RWPE2 (cell line): ENCODE measurements at regions not wholly inside any gene's neighbourhood (a gene's known extent, or its start where the extent isn't known, plus 50 kb on each side); places are given as distances from the start of the nearest gene placed in this dataset.

Experiments
- ATAC-seq: fragments of 200-7000 bp; cut with Tn5 transposase; 3 replicates; pipeline ENCODE4 v1.9.1; 2021; ENCODE audit warnings: low read depth
- DNase-seq: peaks from one replicate; pipeline ENCODE4 v3.0.0-alpha.2; 2020; ENCODE audit warnings: low spot score
- H3K27ac ChIP-seq: fragments of 450-650 bp; 2 replicates; pipeline ENCODE4 v1.5.1; 2017; ENCODE audit warnings: mild to moderate bottlenecking; ENCODE audit not compliant: poor library complexity, severe bottlenecking
- H3K27me3 ChIP-seq: fragments of 250-450 bp; sonication (Bioruptor Pico); 2 replicates; pipeline ENCODE4 v1.5.1; 2021; ENCODE audit warnings: mild to moderate bottlenecking, moderate library complexity; ENCODE audit not compliant: insufficient read depth, poor library complexity, severe bottlenecking
- H3K36me3 ChIP-seq: fragments of 250-450 bp; sonication (Bioruptor Pico); 2 replicates; pipeline ENCODE4 v1.5.1; 2020; ENCODE audit warnings: low read depth, mild to moderate bottlenecking, moderate library complexity
- H3K4me1 ChIP-seq: fragments of 250-450 bp; sonication (Bioruptor Pico); 2 replicates; pipeline ENCODE4 v1.5.1; 2021; ENCODE audit warnings: mild to moderate bottlenecking, moderate library complexity; ENCODE audit not compliant: insufficient read depth, poor library complexity, severe bottlenecking
- H3K4me3 ChIP-seq: fragments of 250-450 bp; sonication (Bioruptor Pico); 2 replicates; pipeline ENCODE4 v1.5.1; 2021; ENCODE audit warnings: mild to moderate bottlenecking, moderate library complexity; ENCODE audit not compliant: severe bottlenecking
- H3K9me3 ChIP-seq: fragments of 250-450 bp; sonication (Bioruptor Pico); 2 replicates; pipeline ENCODE4 v1.5.1; 2021; ENCODE audit warnings: mild to moderate bottlenecking, moderate library complexity; ENCODE audit not compliant: severe bottlenecking
- CTCF ChIP-seq: fragments of 450-650 bp; IDR thresholded peaks from one replicate; pipeline ENCODE4 v1.5.1; 2017; ENCODE audit warnings: mild to moderate bottlenecking, moderate library complexity; ENCODE audit not compliant: poor library complexity, severe bottlenecking

- ATAC-seq, result peak; percentile 95
- no peaks in the 10 kb centered on the region for H3K9me3 ChIP-seq
- H3K27ac ChIP-seq, result no peak overlapping the region
- no peak for TF ChIP-seq CTCF
- no peak overlapping the region for H3K4me3 ChIP-seq
- no peaks in the 10 kb centered on the region for H3K36me3 ChIP-seq
- H3K4me1 ChIP-seq, result no peaks in the 10 kb centered on the region
- H3K27me3 ChIP-seq, result no peaks in the 10 kb centered on the region
- no peak for DNase-seq
Measured at GRCh38 chr10:53697038-53697437, 924.5 kb upstream of the MBL2 start.

- Histone ChIP-seq H3K27me3 (no peaks in the 10 kb centered on the region), H3K27ac (no peak overlapping the region), H3K36me3 (no peaks in the 10 kb centered on the region), H3K9me3 (no peaks in the 10 kb centered on the region), H3K4me1 (no peaks in the 10 kb centered on the region), H3K4me3 (no peak overlapping the region)
- no peak for TF ChIP-seq CTCF
- DNase-seq (no peak), ATAC-seq (no peak)
Measured at GRCh38 chr10:53690524-53691240, 918.1 kb upstream of the MBL2 start.

- Histone ChIP-seq H3K27ac (no peak overlapping the region), H3K9me3 (no peaks in the 10 kb centered on the region), H3K4me1 (no peaks in the 10 kb centered on the region), H3K4me3 (no peak overlapping the region), H3K27me3 (no peaks in the 10 kb centered on the region), H3K36me3 (no peaks in the 10 kb centered on the region)
- ATAC-seq (no peak), DNase-seq (no peak)
- TF ChIP-seq CTCF, result no peak
Measured at GRCh38 chr10:53687800-53688199, 915.2 kb upstream of the MBL2 start.

GRCh38 chr10:53682885-53683284 is 910.3 kb upstream of the MBL2 start:
- no peak for TF ChIP-seq CTCF
- Histone ChIP-seq H3K27me3 (peaks cover 2% of the 10 kb centered on the region), H3K4me3 (no peak overlapping the region), H3K4me1 (no peaks in the 10 kb centered on the region), H3K27ac (no peak overlapping the region), H3K36me3 (no peaks in the 10 kb centered on the region), H3K9me3 (no peaks in the 10 kb centered on the region)
- no peak for ATAC-seq
- DNase-seq, result no peak

GRCh38 chr10:53682458-53682857 is 909.9 kb upstream of the MBL2 start:
- Histone ChIP-seq H3K4me3 (no peak overlapping the region), H3K9me3 (no peaks in the 10 kb centered on the region), H3K36me3 (no peaks in the 10 kb centered on the region), H3K27ac (no peak overlapping the region), H3K27me3 (peaks cover 2% of the 10 kb centered on the region), H3K4me1 (no peaks in the 10 kb centered on the region)
- no peak for TF ChIP-seq CTCF
- no peak for DNase-seq
- ATAC-seq, result no peak
